Upper lobe of right lung (tissue), 1 donor: ENCODE measurements at regions not wholly inside any gene's neighbourhood (a gene's known extent, or its start where the extent isn't known, plus 50 kb on each side); places are given as distances from the start of the nearest gene placed in this dataset.
"Not testable (repeated sequence)": the region's sequence is repeated elsewhere in the genome, so short reads cannot be mapped to it uniquely, and the experiment has no call there.

Source experiments
- ATAC-seq: fragments of 200-7000 bp; cut with Tn5 transposase; one replicate; pipeline ENCODE4 v1.9.1; 2020; ENCODE audit warnings: mild to moderate bottlenecking, moderate library complexity
- DNase-seq: peaks from one replicate; pipeline ENCODE4 v3.0.0-alpha.2; 2020
- H3K27ac ChIP-seq: fragments of 200-600 bp; one replicate; pipeline ENCODE4 v1.8.0; 2022
- H3K27me3 ChIP-seq: fragments of 200-600 bp; one replicate; pipeline ENCODE4 v1.8.0; 2022; ENCODE audit warnings: mild to moderate bottlenecking
- H3K36me3 ChIP-seq: fragments of 200-600 bp; one replicate; pipeline ENCODE4 v1.8.0; 2022
- H3K4me1 ChIP-seq: fragments of 200-600 bp; one replicate; pipeline ENCODE4 v1.8.0; 2022
- H3K4me3 ChIP-seq: fragments of 200-600 bp; one replicate; pipeline ENCODE4 v1.8.0; 2022; ENCODE audit warnings: mild to moderate bottlenecking
- H3K9me3 ChIP-seq: fragments of 200-600 bp; one replicate; pipeline ENCODE4 v1.8.0; 2022
- CTCF ChIP-seq: fragments of 200-600 bp; IDR thresholded peaks from one replicate; pipeline ENCODE4 v1.8.0; 2022; ENCODE audit warnings: antibody characterized with exemption
- intact Hi-C: fragments of 100-400 bp; cut with DNase I; formaldehyde crosslinking; loops from one replicate; pipeline ENCODE4 v1.11.0; 2022
- donor health status: DM: no; HTN: yes; CAD: no; lungs with severe emphysema.

DNA sequence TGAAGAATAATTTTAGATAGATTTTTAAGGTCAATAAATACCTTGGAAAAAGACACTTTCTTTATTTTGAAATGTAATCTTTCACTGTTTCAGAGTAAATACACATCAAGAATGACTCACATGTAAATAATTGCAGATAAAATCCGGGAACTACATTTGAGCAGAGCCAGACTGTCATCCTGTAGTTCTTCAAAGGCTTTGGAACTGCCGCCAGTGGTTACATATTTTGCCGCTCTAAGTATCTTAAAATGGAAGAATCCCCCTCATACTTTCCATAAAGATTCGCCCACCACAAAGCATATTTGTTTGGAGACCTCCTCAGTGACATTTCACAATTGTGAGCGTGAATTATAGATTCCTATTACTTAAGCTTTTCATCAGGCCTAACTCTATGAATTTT lies 607.8 kb upstream of the ZFP42 start:
- intact Hi-C loops = no loop called here
- H3K4me1 ChIP-seq = no peaks in the 10 kb centered on the region
- ATAC-seq (no peak), DNase-seq (no peak)
- H3K27ac ChIP-seq = no peak overlapping the region
- no peak overlapping the region for H3K4me3 ChIP-seq
- no peaks in the 10 kb centered on the region for H3K9me3 ChIP-seq
- no peaks in the 10 kb centered on the region for H3K36me3 ChIP-seq
- TF ChIP-seq CTCF = no peak
- H3K27me3 ChIP-seq = no peaks in the 10 kb centered on the region

DNA sequence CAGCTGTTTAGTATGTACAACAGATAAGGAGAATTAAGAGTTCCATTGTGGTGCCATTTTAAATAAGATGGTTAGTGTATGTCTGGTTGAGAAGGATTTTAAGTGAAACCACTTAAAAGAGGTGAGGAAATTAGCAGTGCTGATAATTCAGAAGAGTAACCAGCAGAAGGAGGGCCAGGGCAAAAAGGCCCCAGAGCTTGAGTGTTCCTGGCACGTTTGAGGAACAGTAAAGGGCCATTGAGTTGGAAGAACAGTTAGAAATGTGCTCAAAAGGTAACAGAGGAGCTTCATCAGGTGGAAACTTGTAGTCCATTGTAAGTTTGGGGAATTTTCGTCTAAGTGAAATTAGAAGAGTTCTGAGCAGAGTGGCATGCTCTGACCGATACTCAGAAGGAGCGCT lies 606.2 kb upstream of the ZFP42 start:
- TF ChIP-seq CTCF = no peak
- peak; percentile 75 for ATAC-seq
- H3K9me3 ChIP-seq = no peaks in the 10 kb centered on the region
- H3K27ac ChIP-seq = no peak overlapping the region
- H3K4me3 ChIP-seq = no peak overlapping the region
- DNase-seq = no peak
- H3K36me3 ChIP-seq = no peaks in the 10 kb centered on the region
- intact Hi-C loops = no loop called here
- H3K4me1 ChIP-seq = no peaks in the 10 kb centered on the region
- H3K27me3 ChIP-seq = no peaks in the 10 kb centered on the region

DNA sequence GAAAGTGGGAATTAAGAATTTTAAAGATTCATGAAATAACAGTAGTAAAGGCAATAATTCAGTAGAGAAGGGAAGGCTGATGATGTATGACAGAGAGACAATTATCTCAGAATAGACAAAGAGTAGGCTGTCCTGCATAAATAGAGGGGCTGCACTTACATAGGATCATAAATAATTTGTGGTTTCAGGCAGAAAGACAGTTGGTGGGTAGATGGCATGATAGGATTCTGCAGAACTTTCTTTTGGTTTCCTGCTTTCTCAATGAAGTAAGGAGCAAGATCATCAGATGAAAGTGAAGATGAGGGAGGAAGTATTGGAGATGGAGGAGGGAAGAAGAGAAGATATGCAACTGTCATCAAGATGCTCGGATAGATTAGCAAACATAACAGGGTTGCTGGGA lies 604.9 kb upstream of the ZFP42 start:
- no peaks in the 10 kb centered on the region for H3K4me1 ChIP-seq
- H3K27ac ChIP-seq = no peak overlapping the region
- ATAC-seq = no peak
- no peak overlapping the region for H3K4me3 ChIP-seq
- DNase-seq = no peak
- no peak for TF ChIP-seq CTCF
- no peaks in the 10 kb centered on the region for H3K36me3 ChIP-seq
- intact Hi-C loops = no loop called here
- no peaks in the 10 kb centered on the region for H3K27me3 ChIP-seq
- H3K9me3 ChIP-seq = no peaks in the 10 kb centered on the region

GRCh38 chr4:187393531-187394344 lies 601.8 kb upstream of the ZFP42 start:
- H3K27ac ChIP-seq = no peak overlapping the region
- ATAC-seq (no peak), DNase-seq (no peak)
- no peaks in the 10 kb centered on the region for H3K27me3 ChIP-seq
- TF ChIP-seq CTCF = no peak
- H3K36me3 ChIP-seq = no peaks in the 10 kb centered on the region
- no peaks in the 10 kb centered on the region for H3K4me1 ChIP-seq
- no peak overlapping the region for H3K4me3 ChIP-seq
- intact Hi-C loops = no loop called here
- H3K9me3 ChIP-seq = no peaks in the 10 kb centered on the region

DNA sequence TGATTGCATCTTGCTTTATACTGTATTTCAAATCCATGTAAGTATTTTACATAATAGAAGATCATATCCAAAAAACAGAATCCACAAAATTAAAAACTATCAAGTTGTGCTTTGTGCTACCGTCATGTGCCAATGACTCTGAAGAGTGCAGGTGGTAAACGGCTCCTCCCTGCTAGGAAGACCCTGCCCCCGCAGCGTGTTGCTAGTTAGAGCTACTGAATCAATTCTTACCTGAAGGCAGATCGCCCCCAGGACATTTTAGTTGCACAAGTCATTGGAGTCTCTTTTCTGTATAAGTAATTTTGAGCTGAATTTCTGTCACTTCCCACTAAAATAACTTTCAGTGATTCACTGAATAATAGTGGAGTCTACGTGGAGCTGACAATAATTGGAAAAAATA lies 599.5 kb upstream of the ZFP42 start:
- no peaks in the 10 kb centered on the region for H3K9me3 ChIP-seq
- no peaks in the 10 kb centered on the region for H3K36me3 ChIP-seq
- intact Hi-C loops = no loop called here
- no peak for TF ChIP-seq CTCF
- H3K27me3 ChIP-seq = no peaks in the 10 kb centered on the region
- no peak for DNase-seq
- ATAC-seq = no peak
- H3K4me3 ChIP-seq = no peak overlapping the region
- no peak overlapping the region for H3K27ac ChIP-seq
- no peaks in the 10 kb centered on the region for H3K4me1 ChIP-seq

DNA sequence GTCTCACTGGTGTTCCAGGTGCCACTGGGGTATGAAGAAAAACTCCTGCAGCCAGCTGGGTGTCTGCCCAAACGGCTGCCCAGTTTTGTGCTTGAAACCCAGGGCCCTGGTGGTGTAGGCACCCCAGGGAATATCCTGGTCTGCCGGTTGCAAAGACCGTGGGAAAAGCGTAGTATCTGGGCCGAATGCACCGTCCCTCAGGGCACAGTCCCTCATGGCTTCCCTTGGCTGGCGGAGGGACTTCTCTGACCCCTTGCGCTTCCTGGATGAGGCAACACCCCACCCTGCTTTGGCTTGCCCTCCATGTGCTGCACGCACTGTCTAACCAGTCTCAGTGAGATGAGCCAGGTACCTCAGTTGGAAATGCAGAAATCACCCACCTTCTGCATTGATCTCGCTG lies 587.1 kb upstream of the ZFP42 start:
- H3K4me1 ChIP-seq, intact Hi-C loops, H3K4me3 ChIP-seq, DNase-seq, H3K27ac ChIP-seq, H3K27me3 ChIP-seq, H3K9me3 ChIP-seq, ATAC-seq, H3K36me3 ChIP-seq: not testable (repeated sequence)
